ENCODE measurements at regions not wholly inside any gene's neighbourhood (a gene's known extent, or its start where the extent isn't known, plus 50 kb on each side); places are given as distances from the start of the nearest gene placed in this dataset.

GRCh38 chr18:60982329-60982695 is 350.9 kb upstream of the CDH20 start:
- no peak overlapping the region for H3K4me2 ChIP-seq (ENCODE audit: low read depth, low read length)
- no peak for DNase-seq
- H3K27ac ChIP-seq (ENCODE audit: low read length) = no peak overlapping the region
- TF ChIP-seq EZH2 (optimal IDR thresholded peaks at IDR 0.05; ENCODE audit: low read depth, low read length) (no peak), EZH2phosphoT487 (IDR thresholded peaks at IDR 0.05; ENCODE audit: low read length) (no peak), CTCF (IDR thresholded peaks at IDR 0.05; ENCODE audit: low read length) (no peak)
- H3K4me3 ChIP-seq (ENCODE audit: low read length) = no peak overlapping the region
- H3K9me2 ChIP-seq (replicated peaks; ENCODE audit: insufficient read depth, low read length) = no peaks in the 10 kb centered on the region
- no peaks in the 10 kb centered on the region for H3K27me3 ChIP-seq (replicated peaks; ENCODE audit: insufficient read depth, low read length)
- H3K9me3 ChIP-seq (replicated peaks; ENCODE audit: insufficient read depth, low read length) = no peaks in the 10 kb centered on the region
- H3K4me1 ChIP-seq (ENCODE audit: low read length) = no peaks in the 10 kb centered on the region
- H3K9ac ChIP-seq (ENCODE audit: low read length) = no peak overlapping the region
- H2AFZ ChIP-seq (ENCODE audit: low read length) = no peak overlapping the region
- no peaks in the 10 kb centered on the region for H4K20me1 ChIP-seq (ENCODE audit: insufficient read depth, low read length)
- H3K36me3 ChIP-seq (replicated peaks; ENCODE audit: insufficient read depth, low read length) = no peaks in the 10 kb centered on the region
- no peaks in the 10 kb centered on the region for H3K79me2 ChIP-seq (ENCODE audit: low read length)
- H3F3A ChIP-seq (ENCODE audit: insufficient read depth, low read length) = no peaks in the 10 kb centered on the region

- Histone ChIP-seq H2AFZ (ENCODE audit: low read length) (no peak overlapping the region), H3K9ac (ENCODE audit: low read length) (no peak overlapping the region), H3K4me3 (ENCODE audit: low read length) (no peak overlapping the region), H3K9me2 (replicated peaks; ENCODE audit: insufficient read depth, low read length) (no peaks in the 10 kb centered on the region), H3K36me3 (replicated peaks; ENCODE audit: insufficient read depth, low read length) (no peaks in the 10 kb centered on the region), H3K27me3 (replicated peaks; ENCODE audit: insufficient read depth, low read length) (no peaks in the 10 kb centered on the region), H4K20me1 (ENCODE audit: insufficient read depth, low read length) (no peaks in the 10 kb centered on the region), H3K79me2 (ENCODE audit: low read length) (no peaks in the 10 kb centered on the region), H3K27ac (ENCODE audit: low read length) (no peak overlapping the region), H3K4me1 (ENCODE audit: low read length) (no peaks in the 10 kb centered on the region), H3K4me2 (ENCODE audit: low read depth, low read length) (no peak overlapping the region), H3K9me3 (replicated peaks; ENCODE audit: insufficient read depth, low read length) (no peaks in the 10 kb centered on the region), H3F3A (ENCODE audit: insufficient read depth, low read length) (no peaks in the 10 kb centered on the region)
- no peak for DNase-seq
- TF ChIP-seq CTCF (IDR thresholded peaks at IDR 0.05; ENCODE audit: low read length) (no peak), EZH2phosphoT487 (IDR thresholded peaks at IDR 0.05; ENCODE audit: low read length) (no peak)
These were observed 350.3 kb upstream of the CDH20 start for GRCh38 chr18:60982928-60983327.

GRCh38 chr18:60984510-60984909 is 348.7 kb upstream of the CDH20 start:
- no peak for DNase-seq
- no peaks in the 10 kb centered on the region for H3K79me2 ChIP-seq (ENCODE audit: low read length)
- TF ChIP-seq EZH2 (optimal IDR thresholded peaks at IDR 0.05; ENCODE audit: low read depth, low read length) = no peak
- no peak overlapping the region for H3K9ac ChIP-seq (ENCODE audit: low read length)
- H3K9me2 ChIP-seq (replicated peaks; ENCODE audit: insufficient read depth, low read length) = no peaks in the 10 kb centered on the region
- no peak overlapping the region for H3K4me2 ChIP-seq (ENCODE audit: low read depth, low read length)
- H3K27me3 ChIP-seq (replicated peaks; ENCODE audit: insufficient read depth, low read length) = no peaks in the 10 kb centered on the region
- no peaks in the 10 kb centered on the region for H3K36me3 ChIP-seq (replicated peaks; ENCODE audit: insufficient read depth, low read length)
- H2AFZ ChIP-seq (ENCODE audit: low read length) = no peak overlapping the region
- H4K20me1 ChIP-seq (ENCODE audit: insufficient read depth, low read length) = no peaks in the 10 kb centered on the region
- no peak overlapping the region for H3K4me3 ChIP-seq (ENCODE audit: low read length)
- H3K27ac ChIP-seq (ENCODE audit: low read length) = no peak overlapping the region
- no peaks in the 10 kb centered on the region for H3K4me1 ChIP-seq (ENCODE audit: low read length)
- H3K9me3 ChIP-seq (replicated peaks; ENCODE audit: insufficient read depth, low read length) = no peaks in the 10 kb centered on the region
- no peaks in the 10 kb centered on the region for H3F3A ChIP-seq (ENCODE audit: insufficient read depth, low read length)

- H3F3A ChIP-seq (ENCODE audit: insufficient read depth, low read length) = no peaks in the 10 kb centered on the region
- H3K4me2 ChIP-seq (ENCODE audit: low read depth, low read length) = no peak overlapping the region
- H3K27me3 ChIP-seq (replicated peaks; ENCODE audit: insufficient read depth, low read length) = no peaks in the 10 kb centered on the region
- H3K4me3 ChIP-seq (ENCODE audit: low read length) = no peak overlapping the region
- H3K9me3 ChIP-seq (replicated peaks; ENCODE audit: insufficient read depth, low read length) = no peaks in the 10 kb centered on the region
- H3K79me2 ChIP-seq (ENCODE audit: low read length) = no peaks in the 10 kb centered on the region
- H3K9ac ChIP-seq (ENCODE audit: low read length) = no peak overlapping the region
- no peak overlapping the region for H2AFZ ChIP-seq (ENCODE audit: low read length)
- H4K20me1 ChIP-seq (ENCODE audit: insufficient read depth, low read length) = no peaks in the 10 kb centered on the region
- H3K27ac ChIP-seq (ENCODE audit: low read length) = no peak overlapping the region
- H3K36me3 ChIP-seq (replicated peaks; ENCODE audit: insufficient read depth, low read length) = no peaks in the 10 kb centered on the region
- H3K4me1 ChIP-seq (ENCODE audit: low read length) = no peaks in the 10 kb centered on the region
- TF ChIP-seq EZH2phosphoT487 (IDR thresholded peaks at IDR 0.05; ENCODE audit: low read length) (no peak), CTCF (IDR thresholded peaks at IDR 0.05; ENCODE audit: low read length) (no peak), EZH2 (optimal IDR thresholded peaks at IDR 0.05; ENCODE audit: low read depth, low read length) (no peak)
- DNase-seq = no peak
- H3K9me2 ChIP-seq (replicated peaks; ENCODE audit: insufficient read depth, low read length) = no peaks in the 10 kb centered on the region
These were observed 345.3 kb upstream of the CDH20 start for GRCh38 chr18:60987963-60988362.
